ENCODE measurements at regions not wholly inside any gene's neighbourhood (a gene's known extent, or its start where the extent isn't known, plus 50 kb on each side); places are given as distances from the start of the nearest gene placed in this dataset.

- TF ChIP-seq CTCF (conservative IDR thresholded peaks at IDR 0.05): no peak
- TF ChIP-seq EZH2 (IDR thresholded peaks at IDR 0.05; ENCODE audit: low read depth): no peak
- Histone ChIP-seq H3K27ac (no peak overlapping the region), H3K9me2 (ENCODE audit: insufficient read depth) (no peaks in the 10 kb centered on the region; the same call in 1 of the 2 replicates), H2AFZ (no peak overlapping the region), H3K9me3 (ENCODE audit: insufficient read depth, low read depth) (no peaks in the 10 kb centered on the region), H3K4me2 (no peak overlapping the region), H3F3A (ENCODE audit: insufficient read depth, low read depth) (no peaks in the 10 kb centered on the region), H3K36me3 (ENCODE audit: low read depth) (no peaks in the 10 kb centered on the region), H3K79me2 (ENCODE audit: low read depth) (no peaks in the 10 kb centered on the region), H3K4me1 (replicated peaks; ENCODE audit: insufficient read depth) (no peaks in the 10 kb centered on the region), H3K27me3 (ENCODE audit: insufficient read depth, low read depth) (no peaks in the 10 kb centered on the region), H3K4me3 (no peak overlapping the region), H4K20me1 (ENCODE audit: insufficient read depth) (no peaks in the 10 kb centered on the region)
- BruUV-seq (replicated peaks): no TSS peak
- peak in 1 of 2 experiments; percentile 28 for DNase-seq
- POLR2A ChIA-PET (ENCODE audit: unreplicated experiment): no interaction called here
- CTCF ChIA-PET: no interaction called here
- intact Hi-C loops (cut with micrococcal nuclease; ENCODE audit: unreplicated experiment): no loop called here
Observed at GRCh38 chr7:17512181-17512675, 213.8 kb downstream of the AHR start.

- Histone ChIP-seq H3K9me2 (ENCODE audit: insufficient read depth) (no peaks in the 10 kb centered on the region; the same call in 1 of the 2 replicates), H3K27me3 (ENCODE audit: insufficient read depth, low read depth) (no peaks in the 10 kb centered on the region), H3F3A (ENCODE audit: insufficient read depth, low read depth) (no peaks in the 10 kb centered on the region), H4K20me1 (ENCODE audit: insufficient read depth) (no peaks in the 10 kb centered on the region), H3K4me3 (no peak overlapping the region), H3K36me3 (ENCODE audit: low read depth) (no peaks in the 10 kb centered on the region), H2AFZ (no peak overlapping the region), H3K27ac (no peak overlapping the region), H3K4me2 (no peak overlapping the region), H3K9me3 (ENCODE audit: insufficient read depth, low read depth) (no peaks in the 10 kb centered on the region), H3K4me1 (replicated peaks; ENCODE audit: insufficient read depth) (peaks cover 10% of the 10 kb centered on the region), H3K79me2 (ENCODE audit: low read depth) (no peaks in the 10 kb centered on the region)
- ChIA-PET CTCF (interaction anchor here (0.5 kb wide), 1 partner anchor 133 kb away, joined by 6 read pairs; no protein-coding TSS in a partner anchor), POLR2A (ENCODE audit: unreplicated experiment) (no interaction called here)
- TF ChIP-seq CTCF (conservative IDR thresholded peaks at IDR 0.05) (no peak), EZH2 (IDR thresholded peaks at IDR 0.05; ENCODE audit: low read depth) (no peak)
- no peak for DNase-seq
- intact Hi-C loops (cut with micrococcal nuclease; ENCODE audit: unreplicated experiment): no loop called here
- no TSS peak for BruUV-seq (replicated peaks)
Observed at GRCh38 chr7:17516771-17517170, 218.3 kb downstream of the AHR start.

GRCh38 chr7:17520941-17521340 lies 222.5 kb downstream of the AHR start:
- TF ChIP-seq EZH2 (IDR thresholded peaks at IDR 0.05; ENCODE audit: low read depth): no peak
- TF ChIP-seq CTCF (conservative IDR thresholded peaks at IDR 0.05): no peak
- no peak for DNase-seq
- H3K9me2 ChIP-seq (ENCODE audit: insufficient read depth): no peaks in the 10 kb centered on the region
- no peak overlapping the region for H3K4me3 ChIP-seq
- ChIA-PET CTCF (no interaction called here), POLR2A (ENCODE audit: unreplicated experiment) (no interaction called here)
- H2AFZ ChIP-seq: no peak overlapping the region
- H3K36me3 ChIP-seq (ENCODE audit: low read depth): no peaks in the 10 kb centered on the region
- intact Hi-C loops (cut with micrococcal nuclease; ENCODE audit: unreplicated experiment): loop anchor here (5.0 to 10.0 kb wide), 3 partner anchors 114 to 486 kb away; no protein-coding TSS in a partner anchor
- H3F3A ChIP-seq (ENCODE audit: insufficient read depth, low read depth): peaks cover 12% of the 10 kb centered on the region; the same call in 1 of the 2 replicates
- no peaks in the 10 kb centered on the region; the same call in 1 of the 2 replicates for H3K9me3 ChIP-seq (ENCODE audit: insufficient read depth, low read depth)
- no peaks in the 10 kb centered on the region for H4K20me1 ChIP-seq (ENCODE audit: insufficient read depth)
- no peaks in the 10 kb centered on the region for H3K79me2 ChIP-seq (ENCODE audit: low read depth)
- H3K4me1 ChIP-seq (replicated peaks; ENCODE audit: insufficient read depth): peaks cover 12% of the 10 kb centered on the region
- H3K27ac ChIP-seq: no peak overlapping the region
- H3K4me2 ChIP-seq: no peak overlapping the region
- no TSS peak for BruUV-seq (replicated peaks)
- H3K27me3 ChIP-seq (ENCODE audit: insufficient read depth, low read depth): no peaks in the 10 kb centered on the region

Measured in PC-9 (cell line).